ENCODE measurements at regions not wholly inside any gene's neighbourhood (a gene's known extent, or its start where the extent isn't known, plus 50 kb on each side); places are given as distances from the start of the nearest gene placed in this dataset.

- H3K27ac ChIP-seq (ENCODE audit: low read length): no peak overlapping the region
- no peaks in the 10 kb centered on the region for H3K27me3 ChIP-seq (ENCODE audit: low read length)
- H3K4me1 ChIP-seq (ENCODE audit: insufficient read depth, low read length): peaks cover 4% of the 10 kb centered on the region; the same call in 1 of the 2 replicates
- no peaks in the 10 kb centered on the region for H3K79me2 ChIP-seq (ENCODE audit: low read length)
- CTCF ChIA-PET: no interaction called here
- no peak overlapping the region for H3K4me3 ChIP-seq (ENCODE audit: low read length)
- no peaks in the 10 kb centered on the region for H3K9me3 ChIP-seq (ENCODE audit: low read length)
- no peak overlapping the region for H3K4me2 ChIP-seq (ENCODE audit: low read length)
- no peaks in the 10 kb centered on the region for H4K20me1 ChIP-seq (ENCODE audit: low read length)
- POLR2A ChIA-PET (ENCODE audit: unreplicated experiment): no interaction called here
- no peaks in the 10 kb centered on the region for H3K36me3 ChIP-seq (ENCODE audit: low read depth, low read length)
- no peak overlapping the region for H2AFZ ChIP-seq (ENCODE audit: low read length)
- intact Hi-C loops (cut with micrococcal nuclease): no loop called here
- BruUV-seq (replicated peaks): no TSS peak
- no peak overlapping the region for H3K9ac ChIP-seq (ENCODE audit: low read length)
- TF ChIP-seq CTCF (conservative IDR thresholded peaks at IDR 0.05; ENCODE audit: low read depth, low read length): no peak
- no peak for TF ChIP-seq EZH2 (IDR thresholded peaks at IDR 0.05; ENCODE audit: low read length, unreplicated experiment)
- no peak for TF ChIP-seq EZH2phosphoT487 (IDR thresholded peaks at IDR 0.05; ENCODE audit: borderline replicate concordance, low read length)
- DNase-seq: no peak
- H3F3A ChIP-seq (ENCODE audit: low read length, unreplicated experiment): no peaks in the 10 kb centered on the region
- no peaks in the 10 kb centered on the region for H3K9me2 ChIP-seq (replicated peaks; ENCODE audit: low read length)
- no peak for ATAC-seq
Observed at GRCh38 chr10:4141471-4141870, 356.5 kb upstream of the KLF6 start.

- H3K4me3 ChIP-seq (ENCODE audit: low read length): no peak overlapping the region
- no peaks in the 10 kb centered on the region for H3F3A ChIP-seq (ENCODE audit: low read length, unreplicated experiment)
- H3K79me2 ChIP-seq (ENCODE audit: low read length): no peaks in the 10 kb centered on the region
- no peak overlapping the region for H2AFZ ChIP-seq (ENCODE audit: low read length)
- H3K27ac ChIP-seq (ENCODE audit: low read length): no peak overlapping the region
- TF ChIP-seq EZH2phosphoT487 (IDR thresholded peaks at IDR 0.05; ENCODE audit: borderline replicate concordance, low read length): no peak
- no peak for TF ChIP-seq CTCF (conservative IDR thresholded peaks at IDR 0.05; ENCODE audit: low read depth, low read length)
- no peak for TF ChIP-seq EZH2 (IDR thresholded peaks at IDR 0.05; ENCODE audit: low read length, unreplicated experiment)
- no peaks in the 10 kb centered on the region for H3K27me3 ChIP-seq (ENCODE audit: low read length)
- H3K36me3 ChIP-seq (ENCODE audit: low read depth, low read length): no peaks in the 10 kb centered on the region
- ATAC-seq (no peak), DNase-seq (no peak)
- no peak overlapping the region for H3K4me2 ChIP-seq (ENCODE audit: low read length)
- BruUV-seq (replicated peaks): no TSS peak
- POLR2A ChIA-PET (ENCODE audit: unreplicated experiment): no interaction called here
- H3K9ac ChIP-seq (ENCODE audit: low read length): no peak overlapping the region
- CTCF ChIA-PET: no interaction called here
- no peaks in the 10 kb centered on the region for H3K9me2 ChIP-seq (replicated peaks; ENCODE audit: low read length)
- H3K9me3 ChIP-seq (ENCODE audit: low read length): no peaks in the 10 kb centered on the region
- intact Hi-C loops (cut with micrococcal nuclease): no loop called here
- no peaks in the 10 kb centered on the region for H4K20me1 ChIP-seq (ENCODE audit: low read length)
- no peaks in the 10 kb centered on the region for H3K4me1 ChIP-seq (ENCODE audit: insufficient read depth, low read length)
Observed at GRCh38 chr10:4138146-4138721, 353.2 kb upstream of the KLF6 start.

- POLR2A ChIA-PET (ENCODE audit: unreplicated experiment): interaction anchor here (0.6 kb wide), 1 partner anchor 13 kb away, joined by 4 read pairs; no protein-coding TSS in a partner anchor
Observed at GRCh38 chr10:4137299-4137698, 352.3 kb upstream of the KLF6 start.

More at GRCh38 chr10:4137299-4137698, 352.3 kb upstream of the KLF6 start:
- Histone ChIP-seq H3K27me3 (ENCODE audit: low read length) (no peaks in the 10 kb centered on the region), H3K4me2 (ENCODE audit: low read length) (no peak overlapping the region), H4K20me1 (ENCODE audit: low read length) (no peaks in the 10 kb centered on the region), H3K9me2 (replicated peaks; ENCODE audit: low read length) (no peaks in the 10 kb centered on the region), H3F3A (ENCODE audit: low read length, unreplicated experiment) (no peaks in the 10 kb centered on the region), H3K9ac (ENCODE audit: low read length) (no peak overlapping the region), H3K4me3 (ENCODE audit: low read length) (no peak overlapping the region), H3K27ac (ENCODE audit: low read length) (no peak overlapping the region), H3K36me3 (ENCODE audit: low read depth, low read length) (no peaks in the 10 kb centered on the region), H3K9me3 (ENCODE audit: low read length) (no peaks in the 10 kb centered on the region), H2AFZ (ENCODE audit: low read length) (no peak overlapping the region), H3K79me2 (ENCODE audit: low read length) (no peaks in the 10 kb centered on the region), H3K4me1 (ENCODE audit: insufficient read depth, low read length) (peaks cover under 1% of the 10 kb centered on the region; the same call in 1 of the 2 replicates)
- intact Hi-C loops (cut with micrococcal nuclease): no loop called here
- DNase-seq (no peak), ATAC-seq (no peak)
- BruUV-seq (replicated peaks): no TSS peak
- CTCF ChIA-PET: no interaction called here
- TF ChIP-seq EZH2 (IDR thresholded peaks at IDR 0.05; ENCODE audit: low read length, unreplicated experiment): no peak
- no peak for TF ChIP-seq EZH2phosphoT487 (IDR thresholded peaks at IDR 0.05; ENCODE audit: borderline replicate concordance, low read length)
- no peak for TF ChIP-seq CTCF (conservative IDR thresholded peaks at IDR 0.05; ENCODE audit: low read depth, low read length)

Data from PC-3 (cell line).